HG02870 (cell line): ENCODE measurements at regions not wholly inside any gene's neighbourhood (a gene's known extent, or its start where the extent isn't known, plus 50 kb on each side); places are given as distances from the start of the nearest gene placed in this dataset.
"Not testable (repeated sequence)": the region's sequence is repeated elsewhere in the genome, so short reads cannot be mapped to it uniquely, and the experiment has no call there.

Source experiments
- ATAC-seq: cut with Tn5 transposase; IDR thresholded peaks from one replicate; pipeline ENCODE4 v1.9.1; 2021; ENCODE audit warnings: mild to moderate bottlenecking, moderate library complexity; ENCODE audit not compliant: unreplicated experiment

DNA sequence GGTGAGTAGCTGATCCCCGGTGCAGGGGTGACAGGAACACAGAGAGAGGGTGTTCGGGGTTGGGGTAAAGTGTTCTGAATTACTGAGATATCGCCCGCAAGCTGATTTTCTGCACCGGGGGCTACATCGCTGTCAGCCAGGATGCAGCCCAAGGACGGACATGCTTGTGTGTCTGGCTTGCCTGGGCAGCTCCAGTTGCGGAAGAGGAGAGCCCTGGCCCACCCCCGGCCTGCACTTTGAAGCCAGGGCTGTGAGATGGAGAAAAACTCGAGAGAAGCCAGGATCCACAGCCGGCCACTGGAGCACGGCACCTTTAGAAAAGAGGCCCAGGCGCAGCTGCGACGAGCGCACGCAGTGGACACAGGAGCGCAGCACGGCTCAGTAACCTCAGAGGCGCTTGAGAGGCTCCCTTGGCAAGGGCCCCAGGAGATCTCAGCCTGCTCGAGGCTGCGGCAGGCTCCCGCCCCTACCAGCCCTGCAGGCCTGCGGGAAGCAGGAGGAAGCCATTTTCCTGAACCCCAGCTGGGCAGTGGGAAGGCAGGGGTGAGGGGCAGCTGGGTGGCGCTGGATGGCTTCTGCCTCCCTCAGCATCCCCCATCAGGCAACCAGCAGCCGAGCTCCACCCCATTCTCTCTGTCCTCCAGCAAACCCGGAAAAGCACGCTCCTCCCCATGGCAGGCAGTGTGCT lies 59.2 kb downstream of the C9orf50 start:
- no peak for ATAC-seq

GRCh38 chr9:129560881-129561306 lies 60.0 kb downstream of the C9orf50 start:
- no peak for ATAC-seq

DNA sequence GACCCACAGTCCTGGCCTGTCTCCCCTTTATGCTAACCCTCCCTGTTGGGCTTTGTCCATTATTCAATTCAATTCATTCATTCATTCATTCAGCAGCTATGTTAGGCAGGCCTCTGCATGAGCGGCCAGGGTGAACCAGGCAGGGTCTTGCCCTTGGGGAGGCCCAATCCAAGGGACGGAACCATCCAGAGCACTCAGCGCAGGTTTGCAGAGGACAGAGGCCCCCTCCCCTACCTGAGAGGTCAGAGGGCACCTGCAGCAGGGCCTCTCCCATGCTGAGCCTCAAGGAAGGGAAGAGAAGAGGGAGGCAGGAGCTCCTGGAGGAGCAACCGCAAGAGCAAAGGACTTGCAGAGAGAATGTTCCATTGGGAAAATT lies 61.4 kb downstream of the C9orf50 start:
- ATAC-seq = no peak

GRCh38 chr9:129558551-129559505 lies 62.1 kb downstream of the C9orf50 start:
- no peak for ATAC-seq

DNA sequence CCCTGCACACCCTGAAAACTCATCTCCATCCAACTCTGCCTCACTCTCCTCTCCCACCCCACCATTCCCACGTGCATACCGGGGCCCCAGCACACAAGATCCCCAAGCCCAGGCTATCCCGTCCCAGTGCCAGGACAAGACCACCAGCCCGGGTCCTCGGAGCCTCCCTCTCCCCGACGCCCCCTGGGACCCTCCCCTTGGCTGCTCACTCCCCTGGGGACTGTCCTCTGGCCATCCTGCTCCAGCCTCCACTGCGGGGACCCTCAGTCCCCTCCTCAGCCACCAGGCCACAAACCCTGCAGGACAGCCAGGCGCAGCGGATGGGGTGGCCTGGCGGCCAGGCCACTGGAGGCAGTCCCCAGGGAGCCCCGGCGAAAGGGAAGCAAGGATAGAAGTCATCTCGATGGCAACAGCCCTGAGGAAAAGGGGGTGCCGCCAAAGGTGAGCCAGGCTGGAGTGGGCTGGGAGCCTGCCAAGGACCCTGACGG lies 62.8 kb downstream of the C9orf50 start:
- no peak for ATAC-seq

GRCh38 chr9:129557192-129558036 lies 63.5 kb downstream of the C9orf50 start:
- no peak for ATAC-seq

DNA sequence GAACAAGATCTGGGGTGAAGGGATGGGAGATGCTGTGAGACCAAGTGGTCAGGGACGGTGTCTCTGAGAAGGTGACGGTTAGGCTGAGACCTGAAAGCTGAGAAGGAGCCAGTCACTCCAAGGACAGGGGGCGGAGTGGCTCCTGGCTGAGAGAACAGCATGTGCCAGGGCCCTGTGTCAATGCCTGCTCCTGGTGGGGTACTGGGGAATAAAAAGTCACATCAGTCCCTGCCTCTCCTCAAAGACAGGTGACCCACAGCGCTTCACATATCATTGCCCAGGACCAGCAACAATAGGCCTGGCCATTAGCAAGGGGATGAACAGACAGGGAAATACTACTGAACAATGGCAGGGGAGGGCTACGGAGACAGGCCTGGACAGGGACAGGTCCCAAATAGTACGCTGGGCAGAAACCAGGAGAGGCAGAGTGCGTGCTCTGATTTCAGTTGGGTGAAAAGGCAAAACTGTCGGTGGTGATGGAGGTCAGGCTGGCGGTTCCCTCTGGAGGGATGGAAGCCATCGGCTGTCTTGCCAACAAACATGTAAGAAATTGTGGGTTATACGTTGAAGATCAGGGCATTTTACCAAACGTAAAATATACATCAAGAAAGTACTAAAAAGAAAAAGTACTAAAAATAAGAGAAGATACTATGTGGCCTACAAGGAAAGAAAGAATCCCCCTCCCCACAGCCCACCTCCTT lies 64.3 kb downstream of the C9orf50 start:
- no peak for ATAC-seq

DNA sequence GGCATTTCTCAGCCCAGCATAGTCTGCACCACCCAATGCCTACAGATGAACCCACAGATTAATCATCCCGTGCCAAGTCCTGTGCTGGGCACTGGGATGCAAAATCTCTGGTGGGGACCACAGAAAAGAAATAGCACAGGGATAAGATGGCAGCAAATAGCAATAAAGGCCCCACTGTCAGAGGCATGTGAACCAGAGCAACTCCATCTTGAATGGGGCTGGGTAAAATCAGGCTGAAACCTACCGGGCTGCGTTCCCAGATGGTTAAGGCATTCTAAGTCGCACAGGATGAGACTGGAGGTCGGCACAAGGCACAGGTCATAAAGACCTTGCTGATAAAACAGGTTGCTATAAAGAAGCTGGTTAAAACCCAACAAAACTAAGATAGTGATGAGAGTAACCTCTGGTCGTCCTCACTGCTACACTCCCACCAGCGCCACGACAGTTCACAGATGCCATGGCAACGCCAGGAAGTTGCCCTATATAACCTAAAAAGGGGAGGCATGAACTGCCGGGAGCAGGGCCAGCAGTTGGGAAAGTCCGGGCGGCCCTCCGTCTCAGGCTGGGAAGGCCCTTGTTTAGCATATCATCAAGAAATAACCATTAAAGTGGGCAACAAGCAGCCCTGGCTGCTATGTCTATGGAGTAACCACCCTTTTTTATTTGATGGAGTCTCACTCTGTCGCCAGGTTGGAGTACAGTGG lies 65.2 kb downstream of the C9orf50 start:
- no peak for ATAC-seq

- ATAC-seq = no peak
These were observed 66.3 kb downstream of the C9orf50 start for GRCh38 chr9:129554649-129555048.

DNA sequence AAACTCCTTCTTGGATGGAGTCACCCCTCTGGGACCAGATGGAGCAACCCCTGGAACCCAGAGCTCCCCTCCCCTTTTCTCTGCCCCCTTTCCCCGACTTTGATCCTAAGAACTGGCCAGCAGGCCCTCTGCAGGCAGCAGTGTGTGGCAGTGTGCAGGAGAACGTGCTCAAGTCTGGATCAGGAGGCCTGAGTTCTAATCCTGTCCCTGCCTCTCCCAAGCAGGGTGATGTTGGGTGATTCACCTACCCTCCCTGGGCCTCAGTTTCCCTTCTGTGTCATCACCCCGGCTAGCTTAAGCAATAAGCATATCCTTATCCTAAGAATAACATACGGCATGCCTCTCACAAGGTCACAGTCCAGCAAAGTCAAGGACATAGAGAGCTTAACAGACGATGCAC lies 67.6 kb downstream of the C9orf50 start:
- ATAC-seq = no peak

DNA sequence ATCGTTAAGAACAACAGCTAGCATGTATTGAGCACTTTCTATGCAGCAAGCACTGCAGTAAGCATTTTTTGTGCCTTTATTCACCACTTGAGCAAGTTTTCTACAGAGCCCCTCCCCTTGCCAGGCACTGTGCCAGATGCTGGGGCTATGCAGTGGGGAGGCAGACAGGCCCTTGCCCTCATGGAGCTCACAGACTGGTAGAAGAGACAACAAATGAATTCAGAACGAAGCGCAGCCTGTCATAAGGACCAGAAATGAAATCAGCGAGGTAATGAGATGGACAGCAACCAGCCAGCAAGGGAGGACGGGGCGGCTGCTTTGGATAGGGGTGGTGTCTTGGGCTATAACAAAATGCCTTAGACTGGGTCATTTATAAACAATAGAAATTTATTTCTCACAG lies 68.8 kb downstream of the C9orf50 start:
- no peak for ATAC-seq

- no peak for ATAC-seq
These were observed 69.4 kb downstream of the C9orf50 start for GRCh38 chr9:129551393-129551973.

DNA sequence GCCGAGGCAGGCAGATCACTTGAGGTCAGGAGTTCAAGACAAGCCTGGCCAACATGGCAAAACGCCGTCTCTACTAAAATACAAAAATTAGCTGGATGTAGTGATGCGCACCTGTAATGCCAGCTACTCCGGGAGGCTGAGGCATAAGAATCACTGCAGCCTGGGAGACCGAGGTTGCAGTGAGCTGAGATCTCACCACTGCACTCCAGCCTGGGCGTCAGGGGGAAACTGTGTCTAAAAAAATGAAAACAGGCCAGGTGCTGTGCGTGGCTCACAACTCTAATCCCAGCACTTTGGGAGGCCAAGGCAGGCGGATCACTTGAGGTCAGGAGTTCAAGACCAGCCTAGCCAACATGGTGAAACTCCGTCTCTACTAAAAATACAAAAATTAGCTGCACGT lies 69.9 kb downstream of the C9orf50 start:
- ATAC-seq = not testable (repeated sequence)

DNA sequence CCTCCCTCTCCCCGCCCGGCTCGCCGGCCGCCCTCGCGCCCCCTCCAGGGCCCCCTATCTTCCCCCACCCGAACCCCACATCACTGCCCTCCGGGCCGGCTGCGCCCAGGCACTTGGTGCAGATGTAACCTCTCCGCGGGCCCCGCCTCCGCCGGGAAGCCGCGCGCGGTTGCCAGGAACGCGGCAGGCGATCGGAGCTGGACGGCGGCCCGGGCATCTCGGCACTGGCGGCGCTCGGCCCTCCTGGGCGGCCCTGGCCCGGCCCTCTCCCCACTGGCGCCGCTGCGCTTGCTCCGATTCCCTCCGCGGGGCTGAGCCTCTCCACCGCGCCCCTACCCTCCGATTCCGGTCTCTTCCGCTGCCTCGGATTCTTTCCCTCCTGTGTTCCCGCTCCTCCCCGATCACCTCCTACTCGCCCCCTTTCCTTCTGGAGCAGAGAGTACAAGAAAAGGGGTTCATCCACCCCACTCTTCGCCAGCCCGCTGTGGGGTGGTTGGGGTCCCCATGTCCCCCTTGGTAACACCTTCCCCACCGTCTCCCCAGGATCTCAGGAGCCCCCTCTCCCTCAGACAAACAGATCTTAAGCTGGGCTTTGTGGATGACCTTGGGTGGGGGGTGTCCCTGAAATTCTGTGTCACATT lies 70.6 kb downstream of the C9orf50 start:
- no peak for ATAC-seq

GRCh38 chr9:129549684-129550083 lies 71.2 kb downstream of the C9orf50 start:
- no peak for ATAC-seq

DNA sequence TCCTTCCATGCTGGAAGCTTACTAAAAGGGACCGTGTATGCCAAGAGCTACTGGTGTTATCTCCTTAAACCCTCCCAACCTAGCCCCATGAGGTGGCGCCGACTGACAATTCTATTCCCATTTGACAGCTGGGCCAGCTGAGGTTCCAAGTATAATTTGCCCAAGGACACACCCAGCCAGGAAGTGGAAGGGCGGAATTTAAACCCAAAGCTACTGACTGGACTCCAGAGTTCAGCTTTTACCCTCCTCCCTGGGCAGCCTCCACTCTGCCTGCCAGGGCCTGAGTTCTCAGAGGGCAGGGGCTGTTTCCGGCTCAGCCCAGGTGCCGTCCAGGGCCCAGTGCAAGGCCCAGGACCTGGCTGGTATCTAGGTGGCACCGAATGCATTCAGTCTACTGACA lies 71.8 kb downstream of the C9orf50 start:
- ATAC-seq = no peak

- ATAC-seq = no peak
These were observed 72.2 kb downstream of the C9orf50 start for GRCh38 chr9:129548571-129549135.

DNA sequence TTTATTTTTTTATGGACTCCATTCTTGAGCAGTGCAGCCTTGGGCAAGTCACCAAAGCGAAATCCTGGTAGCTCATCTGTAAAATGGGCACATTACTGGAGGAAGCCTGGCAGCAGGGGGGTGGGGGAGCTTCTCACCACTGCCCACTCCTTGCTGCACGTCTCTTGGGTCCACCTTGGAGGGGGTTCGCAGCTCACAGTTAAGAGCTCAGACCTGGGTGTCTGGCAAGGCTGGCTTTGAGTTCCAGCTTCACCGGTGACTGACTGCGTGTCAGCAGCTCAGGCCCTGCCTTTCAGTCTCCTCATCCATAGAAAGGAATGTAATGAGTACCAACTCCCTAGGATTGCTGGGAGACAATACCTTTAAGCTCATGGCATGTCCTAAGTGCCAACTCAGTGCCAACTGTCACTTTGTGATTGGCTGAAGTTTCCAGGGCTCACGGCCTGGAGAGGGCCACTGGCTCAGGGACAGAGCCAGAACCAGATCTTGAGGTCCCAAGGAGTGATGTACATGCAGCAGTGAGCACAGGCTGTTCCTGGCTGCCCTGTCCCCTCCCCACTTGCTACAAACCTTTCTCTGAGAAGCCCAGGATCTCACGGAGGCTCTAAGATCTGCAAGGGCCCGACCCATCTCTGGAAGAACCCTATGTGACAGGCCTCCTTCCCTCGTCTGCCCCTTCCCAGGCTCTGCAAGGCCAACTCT lies 72.9 kb downstream of the C9orf50 start:
- no peak for ATAC-seq
